ENCODE measurements at regions not wholly inside any gene's neighbourhood (a gene's known extent, or its start where the extent isn't known, plus 50 kb on each side); places are given as distances from the start of the nearest gene placed in this dataset.
"Not testable (repeated sequence)": the region's sequence is repeated elsewhere in the genome, so short reads cannot be mapped to it uniquely, and the experiment has no call there.

GRCh38 chr10:90288391-90288933 is 569.4 kb downstream of the HTR7 start:
- DNase-seq (ENCODE audit: extremely low read depth in 1 of 11, low read depth in 9 of 11, low spot score in 4 of 11) = peak in 2 of 11 donors; percentile 9 to 25

GRCh38 chr10:90289037-90289436 is 568.8 kb downstream of the HTR7 start:
- no peak for DNase-seq (ENCODE audit: extremely low read depth in 1 of 11, low read depth in 9 of 11, low spot score in 4 of 11)

- DNase-seq (ENCODE audit: extremely low read depth in 1 of 11, low read depth in 9 of 11, low spot score in 4 of 11) = no peak
Observed at GRCh38 chr10:90293616-90294015, 564.2 kb downstream of the HTR7 start.

GRCh38 chr10:90294821-90295540 is 562.9 kb downstream of the HTR7 start:
- DNase-seq (ENCODE audit: extremely low read depth in 1 of 11, low read depth in 9 of 11, low spot score in 4 of 11) = not testable (repeated sequence)

- DNase-seq (ENCODE audit: extremely low read depth in 1 of 11, low read depth in 9 of 11, low spot score in 4 of 11) = not testable (repeated sequence)
Observed at GRCh38 chr10:90302031-90302430, 555.8 kb downstream of the HTR7 start.

- no peak for DNase-seq (ENCODE audit: extremely low read depth in 1 of 11, low read depth in 9 of 11, low spot score in 4 of 11)
Observed at GRCh38 chr10:90302758-90303481, 554.9 kb downstream of the HTR7 start.

- no peak for DNase-seq (ENCODE audit: extremely low read depth in 1 of 11, low read depth in 9 of 11, low spot score in 4 of 11)
Observed at GRCh38 chr10:90304533-90304932, 553.3 kb downstream of the HTR7 start.

- DNase-seq (ENCODE audit: extremely low read depth in 1 of 11, low read depth in 9 of 11, low spot score in 4 of 11) = peak; percentile 28 to 79 (median 51)
Observed at GRCh38 chr10:90306187-90306586, 551.7 kb downstream of the HTR7 start.

GRCh38 chr10:90308223-90308622 is 549.6 kb downstream of the HTR7 start:
- no peak for DNase-seq (ENCODE audit: extremely low read depth in 1 of 11, low read depth in 9 of 11, low spot score in 4 of 11)

GRCh38 chr10:90313576-90314325 is 544.1 kb downstream of the HTR7 start:
- no peak for DNase-seq (ENCODE audit: extremely low read depth in 1 of 11, low read depth in 9 of 11, low spot score in 4 of 11)

- DNase-seq (ENCODE audit: extremely low read depth in 1 of 11, low read depth in 9 of 11, low spot score in 4 of 11) = no peak
Observed at GRCh38 chr10:90314718-90315117, 543.1 kb downstream of the HTR7 start.

- no peak for DNase-seq (ENCODE audit: extremely low read depth in 1 of 11, low read depth in 9 of 11, low spot score in 4 of 11)
Observed at GRCh38 chr10:90317172-90317571, 540.7 kb downstream of the HTR7 start.

GRCh38 chr10:90318659-90319058 is 539.2 kb downstream of the HTR7 start:
- DNase-seq (ENCODE audit: extremely low read depth in 1 of 11, low read depth in 9 of 11, low spot score in 4 of 11) = no peak

GRCh38 chr10:90319188-90319914 is 538.5 kb downstream of the HTR7 start:
- no peak for DNase-seq (ENCODE audit: extremely low read depth in 1 of 11, low read depth in 9 of 11, low spot score in 4 of 11)

GRCh38 chr10:90321132-90321816 is 536.6 kb downstream of the HTR7 start:
- DNase-seq (ENCODE audit: extremely low read depth in 1 of 11, low read depth in 9 of 11, low spot score in 4 of 11) = no peak

GRCh38 chr10:90326498-90327267 is 531.2 kb downstream of the HTR7 start:
- no peak for DNase-seq (ENCODE audit: extremely low read depth in 1 of 11, low read depth in 9 of 11, low spot score in 4 of 11)

- no peak for DNase-seq (ENCODE audit: extremely low read depth in 1 of 11, low read depth in 9 of 11, low spot score in 4 of 11)
Observed at GRCh38 chr10:90327611-90328010, 530.2 kb downstream of the HTR7 start.

GRCh38 chr10:90328459-90328858 is 529.4 kb downstream of the HTR7 start:
- DNase-seq (ENCODE audit: extremely low read depth in 1 of 11, low read depth in 9 of 11, low spot score in 4 of 11) = no peak
